K562 (cell line): ENCODE measurements at regions not wholly inside any gene's neighbourhood (a gene's known extent, or its start where the extent isn't known, plus 50 kb on each side); places are given as distances from the start of the nearest gene placed in this dataset.
A peak's percentile ranks its signal among the peaks of the same experiment; 100 is the strongest.

Experiments used
- AFF4 ChIP-seq: sonication (generic); formaldehyde crosslinking; IDR thresholded peaks from 2 replicates; pipeline ENCODE4 v1.8.0; 2023; ENCODE audit warnings: mild to moderate bottlenecking, missing genetic modification reagents
- CCNT2 ChIP-seq: IDR thresholded peaks from 2 replicates; pipeline ENCODE4 v1.6.1; 2011; ENCODE audit warnings: borderline replicate concordance, low read depth, mild to moderate bottlenecking, moderate library complexity, mixed read lengths, low read length; ENCODE audit not compliant: insufficient read length; ENCODE audit errors: extremely low read depth
- EHMT2 ChIP-seq: fragments of 450-650 bp; IDR thresholded peaks from 2 replicates; pipeline ENCODE4 v1.6.1; 2018; ENCODE audit warnings: antibody characterized with exemption
- ETV1 ChIP-seq: fragments of 450-650 bp; conservative IDR thresholded peaks from 2 replicates; pipeline ENCODE4 v1.6.1; 2016; ENCODE audit warnings: missing genetic modification characterization, control low read depth, low read depth, missing compliant biosample characterization
- FOXA3 ChIP-seq, 2 experiments: fragments of 450-650 bp in 1 of 2; sonication (generic) in 1 of 2; formaldehyde crosslinking; IDR thresholded peaks in 1 of 2; conservative IDR thresholded peaks in 1 of 2; 2 replicates each; pipeline versions ENCODE4 v1.4.0 to v1.8.0; 2020 to 2022; ENCODE audit warnings: mild to moderate bottlenecking in 2 of 2, missing genetic modification reagents in 1 of 2
- HINFP ChIP-seq: fragments of 450-650 bp; conservative IDR thresholded peaks from 2 replicates; pipeline ENCODE4 v1.6.1; 2016; ENCODE audit warnings: missing genetic modification characterization, low read depth, mild to moderate bottlenecking, control low read depth, missing compliant biosample characterization
- IFI16 ChIP-seq: fragments of 250-450 bp; sonication (Bioruptor Pico); IDR thresholded peaks from 2 replicates; pipeline ENCODE4 v2.1.2; 2022; ENCODE audit warnings: mild to moderate bottlenecking, inconsistent platforms
- KDM4B ChIP-seq, 2 experiments: fragments of 450-650 bp in 1 of 2; sonication (generic) in 1 of 2; IDR thresholded peaks; 2 replicates each; pipeline ENCODE4 v1.6.1; 2016 to 2017; ENCODE audit warnings: borderline replicate concordance in 2 of 2, antibody characterized with exemption in 1 of 2, low read depth in 1 of 2, mild to moderate bottlenecking in 1 of 2
- MAZ ChIP-seq, 2 experiments: fragments of 450-650 bp in 1 of 2; sonication (generic) in 1 of 2; formaldehyde crosslinking; IDR thresholded peaks in 1 of 2; conservative IDR thresholded peaks in 1 of 2; 2 replicates each; pipeline versions ENCODE4 v1.4.0 to v1.5.0; 2020; ENCODE audit warnings: mild to moderate bottlenecking in 1 of 2, missing genetic modification reagents in 1 of 2
- NR2F6 ChIP-seq: fragments of 450-650 bp; formaldehyde crosslinking; IDR thresholded peaks from 2 replicates; pipeline ENCODE4 v1.4.0; 2020; ENCODE audit warnings: mild to moderate bottlenecking
- POLR2H ChIP-seq: IDR thresholded peaks from 2 replicates; pipeline ENCODE4 v1.6.1; 2016; ENCODE audit warnings: missing genetic modification characterization, low read depth, mild to moderate bottlenecking, control low read depth, missing compliant biosample characterization, moderate library complexity
- PRPF4 ChIP-seq: fragments of 200-400 bp; formaldehyde crosslinking; IDR thresholded peaks from one replicate; pipeline ENCODE4 v1.6.1; 2017; ENCODE audit warnings: low read length, low read depth, mild to moderate bottlenecking; ENCODE audit not compliant: insufficient read depth, poor library complexity, severe bottlenecking
- SNIP1 ChIP-seq: fragments of 450-650 bp; IDR thresholded peaks from 2 replicates; pipeline ENCODE4 v1.7.1; 2017; ENCODE audit warnings: low read depth, mild to moderate bottlenecking
- SPI1 ChIP-seq: IDR thresholded peaks from 2 replicates; pipeline ENCODE4 v1.6.1; 2011; ENCODE audit warnings: low read depth, low read length, control low read depth, borderline replicate concordance
- ZBTB8A ChIP-seq: fragments of 450-650 bp; IDR thresholded peaks from 2 replicates; pipeline ENCODE4 v1.6.1; 2018; ENCODE audit warnings: mild to moderate bottlenecking, moderate library complexity; ENCODE audit not compliant: partially characterized antibody
- ZNF134 ChIP-seq: fragments of 250-450 bp; sonication (Bioruptor Pico); conservative IDR thresholded peaks from 2 replicates; pipeline ENCODE4 v1.4.0; 2020
- ZNF239 ChIP-seq: fragments of 250-450 bp; sonication (Bioruptor Pico); IDR thresholded peaks from 2 replicates; pipeline ENCODE4 v1.4.0; 2020; ENCODE audit warnings: mild to moderate bottlenecking
- ZNF263 ChIP-seq: sonication (generic); formaldehyde crosslinking; IDR thresholded peaks from 2 replicates; pipeline ENCODE4 v1.8.0; 2022; ENCODE audit warnings: mild to moderate bottlenecking, missing genetic modification reagents, borderline replicate concordance
- ZNF592 ChIP-seq: fragments of 450-650 bp; IDR thresholded peaks from 2 replicates; pipeline ENCODE4 v1.6.1; 2017; ENCODE audit warnings: antibody characterized with exemption, mild to moderate bottlenecking

- TF ChIP-seq FOXA3 (CRISPR knock-in tag; conservative IDR thresholded peaks at IDR 0.05 in 1 of 2, IDR thresholded peaks at IDR 0.05 in 1 of 2) (no peak), ZNF134 (no peak), SNIP1 (no peak), ZNF592 (peak; percentile 63), ZNF239 (CRISPR knock-in tag) (peak; percentile 90), PRPF4 (no peak), IFI16 (no peak), ETV1 (tag) (peak; percentile 94), ZBTB8A (no peak), POLR2H (tag) (0 out of 2 replicates have a peak, but pooled peaks have one; percentile 43), CCNT2 (no peak), EHMT2 (peak; percentile 56; the same call in 1 of the 2 replicates), ZNF263 (no peak), MAZ (CRISPR knock-in tag; conservative IDR thresholded peaks at IDR 0.05 in 1 of 2, IDR thresholded peaks at IDR 0.05 in 1 of 2) (no peak), SPI1 (0 out of 2 replicates have a peak, but pooled peaks have one; percentile 9), AFF4 (CRISPR knock-in tag) (no peak), NR2F6 (no peak), HINFP (peak; percentile 92), KDM4B (IDR thresholded peaks at IDR 0.05; ENCODE audit: borderline replicate concordance in 2 of 2, low read depth in 1 of 2) (no peak)
Observed at GRCh38 chr7:138226001-138226476, 149.8 kb downstream of the AKR1D1 start (continued).
